T-helper 2 cell treated with Interferon-gamma antibody and Interleukin-4, amounts not matched to agents 5 μg/mL and 100 μg/mL, for 36 hours (primary cell): ENCODE measurements at regions not wholly inside any gene's neighbourhood (a gene's known extent, or its start where the extent isn't known, plus 50 kb on each side); places are given as distances from the start of the nearest gene placed in this dataset.
"Not testable (repeated sequence)": the region's sequence is repeated elsewhere in the genome, so short reads cannot be mapped to it uniquely, and the experiment has no call there.

Experiments used
- DNase-seq: peaks from one replicate; pipeline ENCODE4 v3.0.0; 2021; ENCODE audit warnings: low spot score
- H3K27ac Mint-ChIP-seq: one replicate; pipeline ENCODE4 v1.8.0; 2021; ENCODE audit warnings: mild to moderate bottlenecking, mixed read lengths
- H3K27me3 Mint-ChIP-seq: one replicate; pipeline ENCODE4 v1.8.0; 2021; ENCODE audit warnings: low read depth, mixed read lengths
- H3K36me3 Mint-ChIP-seq: one replicate; pipeline ENCODE4 v1.8.0; 2021; ENCODE audit warnings: low read depth, mixed read lengths
- H3K4me1 Mint-ChIP-seq: one replicate; pipeline ENCODE4 v1.8.0; 2021; ENCODE audit warnings: low read depth, mixed read lengths
- H3K4me3 Mint-ChIP-seq: one replicate; pipeline ENCODE4 v1.8.0; 2022; ENCODE audit warnings: mild to moderate bottlenecking, moderate library complexity, mixed read lengths
- H3K9me3 Mint-ChIP-seq: one replicate; pipeline ENCODE4 v1.8.0; 2021; ENCODE audit warnings: mixed read lengths

DNA sequence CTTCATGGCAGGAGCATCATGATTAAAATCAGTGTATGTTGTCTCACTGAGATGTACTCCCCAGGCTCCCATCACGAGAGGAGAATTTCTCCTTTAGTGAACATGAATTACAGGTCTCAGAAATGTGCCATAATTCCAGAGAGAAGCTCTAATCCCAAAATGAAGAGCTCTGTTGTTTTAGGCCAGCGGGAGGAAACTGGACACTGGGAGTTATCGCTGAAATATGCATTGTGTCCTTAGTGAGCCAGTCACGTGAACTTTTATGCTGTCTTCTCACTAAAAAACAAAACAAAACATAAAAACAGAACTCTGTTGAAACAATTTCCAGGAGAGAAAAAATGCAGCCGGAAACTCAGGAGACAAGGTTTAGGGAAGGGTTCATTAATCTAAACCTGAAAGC lies 315.7 kb upstream of the NT5E start:
- H3K27ac Mint-ChIP-seq = no peak overlapping the region
- H3K4me3 Mint-ChIP-seq = no peak overlapping the region
- no peaks in the 10 kb centered on the region for H3K4me1 Mint-ChIP-seq
- no peaks in the 10 kb centered on the region for H3K9me3 Mint-ChIP-seq
- no peak for DNase-seq
- no peaks in the 10 kb centered on the region for H3K27me3 Mint-ChIP-seq
- H3K36me3 Mint-ChIP-seq = no peaks in the 10 kb centered on the region

DNA sequence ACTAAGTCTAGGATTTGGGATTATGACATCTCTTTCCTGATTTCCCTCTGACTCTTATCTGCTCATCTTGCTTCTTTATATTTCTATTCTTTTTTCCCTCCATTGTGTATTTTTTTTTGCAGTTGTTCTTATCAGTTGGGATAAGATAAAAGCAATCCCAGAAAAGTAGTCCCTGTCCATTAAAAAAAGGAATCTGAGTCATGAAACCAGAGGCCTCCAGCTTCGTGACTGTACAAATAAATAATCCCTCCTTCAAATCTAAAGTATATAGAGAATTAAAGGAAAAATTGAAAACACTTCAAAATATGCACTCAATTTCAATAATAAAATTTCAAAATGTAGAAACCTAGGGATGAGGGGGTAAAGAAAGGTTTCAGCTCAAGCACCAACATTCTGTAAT lies 317.8 kb upstream of the NT5E start:
- Mint-ChIP-seq H3K4me3 (no peak overlapping the region), H3K4me1 (no peaks in the 10 kb centered on the region), H3K36me3 (no peaks in the 10 kb centered on the region), H3K9me3 (no peaks in the 10 kb centered on the region), H3K27ac (no peak overlapping the region), H3K27me3 (no peaks in the 10 kb centered on the region)
- no peak for DNase-seq

DNA sequence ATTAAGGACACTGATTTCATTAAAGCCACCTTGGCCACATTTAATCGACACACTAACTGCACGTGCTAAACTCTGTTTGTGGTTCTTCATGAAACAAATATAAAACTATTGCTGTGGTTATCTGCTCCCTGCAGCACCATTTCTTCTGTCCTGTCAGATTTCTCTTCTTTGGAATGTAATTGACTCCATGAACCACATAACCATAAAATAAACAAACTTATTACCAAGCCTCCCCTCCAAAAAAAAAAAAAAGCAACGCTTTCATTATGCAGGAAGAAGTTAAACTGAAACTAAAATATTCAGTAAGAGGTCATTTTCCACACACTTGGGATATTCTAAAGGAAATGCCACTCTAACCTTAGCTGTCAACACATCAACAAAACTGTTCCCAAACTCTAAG lies 319.1 kb upstream of the NT5E start:
- H3K36me3 Mint-ChIP-seq = no peaks in the 10 kb centered on the region
- H3K27me3 Mint-ChIP-seq = no peaks in the 10 kb centered on the region
- no peaks in the 10 kb centered on the region for H3K4me1 Mint-ChIP-seq
- no peak for DNase-seq
- no peak overlapping the region for H3K4me3 Mint-ChIP-seq
- no peak overlapping the region for H3K27ac Mint-ChIP-seq
- H3K9me3 Mint-ChIP-seq = no peaks in the 10 kb centered on the region

DNA sequence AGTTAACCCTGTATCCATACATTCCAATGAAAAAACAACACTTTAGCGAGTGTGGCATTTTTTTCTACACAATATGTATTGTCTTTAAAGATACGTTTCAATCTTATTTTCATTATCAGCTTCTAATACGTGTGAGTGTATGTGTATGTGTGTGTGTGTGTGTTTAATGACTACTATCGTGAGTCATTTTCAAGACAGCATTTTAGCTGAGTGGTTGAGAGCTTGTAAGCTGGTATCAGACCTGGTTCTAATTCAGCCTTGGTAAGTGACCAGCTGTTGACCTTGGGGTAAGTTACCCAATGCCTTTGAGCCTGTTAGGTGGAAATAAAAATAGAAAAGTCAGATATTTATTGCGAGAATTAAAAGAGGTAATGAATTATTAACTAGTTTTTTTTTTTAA lies 320.0 kb upstream of the NT5E start:
- Mint-ChIP-seq H3K36me3 (no peaks in the 10 kb centered on the region), H3K27ac (no peak overlapping the region), H3K4me1 (no peaks in the 10 kb centered on the region), H3K27me3 (no peaks in the 10 kb centered on the region), H3K4me3 (no peak overlapping the region), H3K9me3 (no peaks in the 10 kb centered on the region)
- no peak for DNase-seq

DNA sequence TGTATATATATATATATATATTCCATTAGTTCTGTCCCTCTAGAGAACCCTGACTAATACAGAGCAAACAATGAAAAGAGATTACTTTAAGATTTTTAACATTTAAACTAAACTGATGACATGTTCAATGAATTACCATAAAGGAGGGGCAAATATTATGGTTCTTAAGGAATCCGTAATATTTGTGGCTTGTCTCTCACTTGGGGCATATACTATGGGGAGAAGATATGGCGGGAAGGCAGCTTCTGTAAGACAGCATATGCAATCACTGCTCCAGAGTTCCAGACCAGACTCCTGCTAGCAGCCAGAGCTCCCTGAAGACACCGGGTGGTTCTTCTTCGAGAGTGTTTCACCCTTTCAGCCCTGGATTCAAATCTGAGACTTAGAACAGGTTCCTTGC lies 321.1 kb upstream of the NT5E start:
- no peaks in the 10 kb centered on the region for H3K27me3 Mint-ChIP-seq
- H3K27ac Mint-ChIP-seq = no peak overlapping the region
- no peak overlapping the region for H3K4me3 Mint-ChIP-seq
- H3K36me3 Mint-ChIP-seq = no peaks in the 10 kb centered on the region
- no peaks in the 10 kb centered on the region for H3K9me3 Mint-ChIP-seq
- H3K4me1 Mint-ChIP-seq = no peaks in the 10 kb centered on the region
- DNase-seq = no peak

DNA sequence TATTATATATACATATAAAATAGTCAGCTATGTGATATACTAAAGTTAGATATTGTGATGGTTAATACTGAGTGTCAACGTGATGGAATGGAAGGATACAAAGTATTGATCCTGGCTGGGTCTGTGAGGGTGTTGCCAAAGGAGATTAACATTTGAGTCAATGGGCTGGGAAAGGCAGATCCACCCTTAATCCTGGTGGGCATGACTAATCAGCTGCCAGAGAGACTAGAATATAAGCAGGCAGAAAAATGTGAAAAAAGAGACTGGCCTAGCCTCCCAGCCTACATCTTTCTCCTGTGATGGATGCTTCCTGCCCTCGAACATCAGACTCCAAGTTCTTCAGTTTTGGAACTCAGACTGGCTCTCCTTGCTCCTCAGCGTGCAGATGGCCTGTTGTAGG lies 321.6 kb upstream of the NT5E start:
- H3K27me3 Mint-ChIP-seq, H3K27ac Mint-ChIP-seq, H3K4me1 Mint-ChIP-seq, DNase-seq, H3K36me3 Mint-ChIP-seq, H3K4me3 Mint-ChIP-seq, H3K9me3 Mint-ChIP-seq: not testable (repeated sequence)

DNA sequence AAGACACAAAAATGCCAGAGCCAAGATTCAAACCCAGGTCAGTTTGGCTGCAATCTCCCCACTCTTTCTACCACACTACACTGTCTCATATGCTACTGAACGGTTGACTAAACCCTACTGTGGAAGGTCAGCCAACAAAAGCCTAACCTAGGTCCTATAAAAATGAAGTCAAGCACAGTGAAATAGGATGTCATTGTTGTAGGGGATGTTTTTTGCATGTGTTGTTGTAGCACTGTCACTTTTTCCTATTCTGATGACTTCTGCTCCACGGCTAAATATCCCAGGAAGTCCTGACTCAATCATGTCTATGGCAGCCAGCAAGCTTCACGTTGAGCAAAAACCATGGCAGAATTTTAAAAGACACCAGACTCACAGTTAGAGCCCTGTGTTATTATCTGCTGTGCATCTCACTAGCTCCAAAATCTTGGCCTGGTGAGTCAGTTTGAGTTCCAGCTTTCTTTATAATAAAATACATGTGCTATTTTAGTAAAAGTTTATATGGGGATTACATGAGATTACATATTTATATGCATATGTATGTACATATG lies 322.1 kb upstream of the NT5E start:
- Mint-ChIP-seq H3K4me1 (no peaks in the 10 kb centered on the region), H3K27me3 (no peaks in the 10 kb centered on the region), H3K4me3 (no peak overlapping the region), H3K27ac (no peak overlapping the region), H3K36me3 (no peaks in the 10 kb centered on the region), H3K9me3 (no peaks in the 10 kb centered on the region)
- DNase-seq = no peak

DNA sequence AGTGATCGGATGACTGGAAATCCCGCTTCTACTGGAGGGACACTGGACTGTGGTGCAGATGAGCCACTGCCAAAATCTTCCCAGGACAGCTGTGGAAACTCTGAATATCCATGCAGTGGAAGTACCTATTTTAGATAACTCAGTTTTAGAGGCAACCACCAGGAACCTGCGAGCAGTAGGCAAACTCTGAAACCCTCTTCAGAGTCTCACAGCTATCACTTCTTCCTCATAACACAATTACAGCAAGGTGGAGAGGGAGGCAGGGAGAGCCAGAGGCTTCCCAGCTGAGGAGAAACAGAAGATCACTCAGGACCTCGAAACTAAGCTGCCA lies 322.8 kb upstream of the NT5E start:
- no peaks in the 10 kb centered on the region for H3K36me3 Mint-ChIP-seq
- no peak for DNase-seq
- no peaks in the 10 kb centered on the region for H3K4me1 Mint-ChIP-seq
- no peak overlapping the region for H3K4me3 Mint-ChIP-seq
- H3K27ac Mint-ChIP-seq = no peak overlapping the region
- no peaks in the 10 kb centered on the region for H3K9me3 Mint-ChIP-seq
- no peaks in the 10 kb centered on the region for H3K27me3 Mint-ChIP-seq

DNA sequence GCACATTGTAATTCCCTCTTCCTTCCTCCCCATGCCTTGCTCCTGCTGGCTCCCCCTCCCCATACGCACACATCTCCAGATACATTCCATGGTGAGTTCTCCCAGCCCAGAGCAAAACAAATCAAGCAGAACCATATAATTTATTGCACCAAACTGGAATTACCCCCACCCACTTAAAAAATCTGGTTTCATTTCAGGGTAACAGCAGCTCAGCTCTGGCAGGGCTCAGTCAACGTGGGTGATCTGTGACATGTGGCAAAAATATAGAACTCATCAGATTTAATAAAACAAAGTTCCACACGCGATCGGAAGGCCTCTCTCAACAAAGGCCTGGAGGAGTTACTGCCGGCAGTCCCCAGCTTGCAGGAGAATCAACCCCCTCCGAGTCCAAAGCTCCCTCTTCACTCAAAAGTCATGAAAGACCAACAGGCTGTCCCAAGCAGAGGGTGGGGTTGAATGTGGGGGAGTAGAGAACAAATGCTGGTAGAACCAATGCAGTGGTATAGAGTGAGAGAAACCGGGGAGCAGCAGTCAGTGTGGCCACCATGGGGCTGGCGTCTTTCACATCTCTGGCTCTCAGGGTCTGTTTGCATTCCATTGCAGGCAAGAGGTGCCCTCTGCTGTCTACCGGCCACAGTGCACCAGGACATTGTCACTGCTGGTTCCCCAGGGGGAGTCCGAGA lies 323.3 kb upstream of the NT5E start:
- Mint-ChIP-seq H3K4me1 (no peaks in the 10 kb centered on the region), H3K27me3 (no peaks in the 10 kb centered on the region), H3K27ac (no peak overlapping the region), H3K9me3 (no peaks in the 10 kb centered on the region), H3K4me3 (no peak overlapping the region), H3K36me3 (no peaks in the 10 kb centered on the region)
- DNase-seq = no peak

DNA sequence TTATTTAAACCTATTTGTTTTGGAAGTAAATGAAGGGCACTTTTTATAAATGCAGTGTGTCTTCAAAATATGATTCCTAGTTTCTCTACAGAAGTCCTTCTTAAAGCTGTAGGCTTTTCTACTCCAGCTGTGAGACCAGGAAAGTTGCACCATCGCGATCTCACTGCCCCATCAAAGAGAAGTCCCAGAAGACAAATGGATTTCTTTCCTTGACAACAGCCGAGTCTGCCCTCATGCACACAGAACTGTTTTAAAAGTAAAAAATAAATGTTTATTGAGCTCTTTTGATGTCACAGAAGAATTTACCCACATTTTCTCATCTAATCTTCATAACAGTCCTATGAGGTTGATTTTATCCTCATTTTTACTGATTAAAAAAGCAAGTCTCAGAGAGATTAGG lies 324.4 kb upstream of the NT5E start:
- Mint-ChIP-seq H3K4me3 (no peak overlapping the region), H3K27ac (no peak overlapping the region), H3K4me1 (no peaks in the 10 kb centered on the region), H3K27me3 (no peaks in the 10 kb centered on the region), H3K36me3 (no peaks in the 10 kb centered on the region), H3K9me3 (no peaks in the 10 kb centered on the region)
- no peak for DNase-seq

DNA sequence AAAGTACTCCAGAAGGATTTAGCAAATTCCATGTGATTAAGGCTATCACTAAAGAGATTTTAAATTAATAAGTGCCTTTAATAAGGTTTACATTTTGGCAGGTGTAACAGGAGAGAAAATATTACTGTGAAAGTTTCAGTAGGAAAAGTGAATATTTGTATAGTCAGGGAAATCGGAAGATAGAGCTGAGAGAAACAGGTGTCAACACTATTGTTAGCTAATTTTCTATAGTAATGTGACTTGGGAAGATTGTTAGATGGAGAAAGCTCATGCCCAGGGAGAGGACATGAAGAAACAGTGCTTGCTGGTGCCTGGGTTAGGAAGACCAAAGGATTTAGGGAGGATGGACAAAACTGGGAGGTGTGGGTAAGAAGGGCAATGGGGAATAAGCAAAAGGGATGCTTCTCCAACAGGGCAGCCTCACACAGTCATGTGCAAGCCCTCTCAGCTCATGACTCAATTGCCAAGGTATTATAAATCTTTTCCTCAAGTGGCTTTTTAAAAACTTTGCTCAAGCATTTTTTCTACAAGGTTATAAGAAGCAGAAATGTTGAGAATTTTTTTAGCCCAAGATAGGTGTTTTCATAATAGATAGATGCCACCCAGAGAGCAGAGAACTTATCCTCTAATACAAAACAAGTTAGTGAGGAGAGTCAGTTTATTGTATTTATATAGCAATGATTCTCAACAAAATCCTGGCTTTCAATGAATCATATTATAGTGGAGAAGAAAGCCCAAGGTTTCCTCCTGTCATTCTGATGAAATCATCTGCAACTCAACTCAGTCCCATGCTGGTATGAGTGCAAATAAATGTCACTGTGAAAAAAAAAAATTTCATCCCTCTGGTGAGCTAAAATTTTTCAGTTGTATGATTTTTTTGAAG lies 325.2 kb upstream of the NT5E start:
- H3K9me3 Mint-ChIP-seq = no peaks in the 10 kb centered on the region
- no peak overlapping the region for H3K4me3 Mint-ChIP-seq
- no peaks in the 10 kb centered on the region for H3K4me1 Mint-ChIP-seq
- DNase-seq = no peak
- no peaks in the 10 kb centered on the region for H3K27me3 Mint-ChIP-seq
- no peaks in the 10 kb centered on the region for H3K36me3 Mint-ChIP-seq
- no peak overlapping the region for H3K27ac Mint-ChIP-seq

DNA sequence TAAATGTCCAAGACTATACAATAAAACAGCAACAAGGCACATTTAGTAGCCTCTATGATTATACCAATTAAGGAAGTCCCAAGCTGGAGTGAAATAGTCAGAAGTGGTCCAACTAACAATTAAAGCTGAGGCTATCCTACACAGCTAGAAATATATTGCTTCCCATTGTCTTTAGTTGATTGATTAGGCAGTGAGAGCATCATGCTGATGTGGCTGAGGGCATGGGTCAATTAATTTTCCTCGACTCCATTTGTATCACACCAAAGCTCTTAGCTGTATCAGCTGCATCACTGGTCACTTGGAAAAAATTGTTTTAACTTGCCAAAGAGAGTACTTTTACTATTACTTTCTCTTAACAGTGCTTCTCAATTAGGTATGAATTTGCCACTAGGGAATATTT lies 328.7 kb upstream of the NT5E start:
- H3K4me3 Mint-ChIP-seq = no peak overlapping the region
- H3K36me3 Mint-ChIP-seq = no peaks in the 10 kb centered on the region
- H3K4me1 Mint-ChIP-seq = no peaks in the 10 kb centered on the region
- DNase-seq = no peak
- no peaks in the 10 kb centered on the region for H3K9me3 Mint-ChIP-seq
- no peak overlapping the region for H3K27ac Mint-ChIP-seq
- no peaks in the 10 kb centered on the region for H3K27me3 Mint-ChIP-seq

DNA sequence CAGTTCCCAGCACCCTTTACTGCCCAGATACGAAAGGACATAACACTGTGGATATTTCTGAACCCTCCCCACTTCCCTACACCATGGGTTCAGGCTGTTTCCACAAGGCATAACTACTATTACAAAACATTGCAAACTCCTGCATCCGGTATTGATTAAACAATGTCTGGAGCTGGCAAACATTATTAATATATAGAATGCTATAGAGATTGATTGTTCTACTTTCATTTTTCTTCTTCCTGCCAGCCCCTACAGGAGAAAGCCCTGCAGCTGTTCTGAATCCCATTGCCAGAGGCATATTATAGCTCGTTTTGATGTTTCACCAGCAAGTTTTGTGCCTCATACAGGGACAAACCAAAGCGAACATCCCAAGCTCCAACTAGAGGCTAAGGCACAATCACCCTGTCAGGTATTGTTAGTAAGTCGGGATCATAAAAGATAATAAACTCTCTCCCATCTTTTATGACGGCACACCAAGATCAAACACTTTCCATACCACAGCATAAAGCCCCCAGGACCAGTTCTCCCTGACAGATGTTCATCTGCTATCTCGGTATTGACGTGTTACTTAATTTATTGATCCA lies 331.1 kb upstream of the NT5E start:
- Mint-ChIP-seq H3K9me3 (no peaks in the 10 kb centered on the region), H3K4me1 (no peaks in the 10 kb centered on the region), H3K4me3 (no peak overlapping the region), H3K27me3 (no peaks in the 10 kb centered on the region), H3K27ac (no peak overlapping the region), H3K36me3 (no peaks in the 10 kb centered on the region)
- no peak for DNase-seq

DNA sequence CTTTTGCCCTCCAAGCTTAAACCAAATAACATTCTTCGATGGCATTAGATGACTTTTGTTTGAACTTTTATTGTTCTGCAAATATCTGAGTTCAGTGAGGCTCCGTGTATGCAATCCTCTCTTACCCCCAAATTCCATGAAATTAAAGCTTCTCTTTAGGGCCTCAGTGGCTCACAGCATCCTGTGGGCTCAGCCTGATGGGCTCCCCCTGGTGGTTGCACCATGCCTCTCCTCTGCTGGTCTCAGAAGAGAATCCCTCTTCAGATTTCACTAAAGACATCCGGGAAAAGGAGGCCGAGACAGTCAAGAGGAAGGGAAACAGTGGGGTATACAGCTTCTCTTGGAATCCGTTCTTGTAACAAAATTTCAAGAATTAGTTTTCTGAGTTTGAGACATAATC lies 331.6 kb upstream of the NT5E start:
- no peak for DNase-seq
- H3K9me3 Mint-ChIP-seq = no peaks in the 10 kb centered on the region
- no peak overlapping the region for H3K4me3 Mint-ChIP-seq
- no peaks in the 10 kb centered on the region for H3K27me3 Mint-ChIP-seq
- no peaks in the 10 kb centered on the region for H3K4me1 Mint-ChIP-seq
- no peaks in the 10 kb centered on the region for H3K36me3 Mint-ChIP-seq
- no peak overlapping the region for H3K27ac Mint-ChIP-seq
